ENCODE measurements at regions not wholly inside any gene's neighbourhood (a gene's known extent, or its start where the extent isn't known, plus 50 kb on each side); places are given as distances from the start of the nearest gene placed in this dataset.

- H3K4me1 ChIP-seq (ENCODE audit: control insufficient read depth in 2 of 3, insufficient read depth in 2 of 3, low read depth in 1 of 3, low read length in 3 of 3) = no peaks in the 10 kb centered on the region
- H3K9me3 ChIP-seq (ENCODE audit: control insufficient read depth in 2 of 3, insufficient read depth in 1 of 3, low read length in 3 of 3) = no peaks in the 10 kb centered on the region
- H3K27me3 ChIP-seq (ENCODE audit: control insufficient read depth, insufficient read depth, low read length) = no peaks in the 10 kb centered on the region
- DNase-seq = no peak
- H3K27ac ChIP-seq (ENCODE audit: low read depth in 2 of 2, low read length in 2 of 2) = no peak overlapping the region
- intact Hi-C loops (cut with DNase I) = no loop called here
- H3K9ac ChIP-seq (ENCODE audit: low read length in 3 of 3) = no peak overlapping the region
- no peak for TF ChIP-seq CTCF (IDR thresholded peaks at IDR 0.05; ENCODE audit: borderline replicate concordance, extremely low read depth, insufficient read depth)
- H3K36me3 ChIP-seq (ENCODE audit: control insufficient read depth in 2 of 3, insufficient read depth in 3 of 3, low read length in 3 of 3) = no peaks in the 10 kb centered on the region
- H3K4me3 ChIP-seq (ENCODE audit: low read length in 3 of 3) = no peak overlapping the region
- no peak for FAIRE-seq
Observed at GRCh38 chr4:23355258-23355657, 534.6 kb downstream of the PPARGC1A start.

GRCh38 chr4:23353200-23353599, 536.6 kb downstream of the PPARGC1A start:
- no peak overlapping the region for H3K4me3 ChIP-seq (ENCODE audit: low read length in 3 of 3)
- no peak for TF ChIP-seq CTCF (IDR thresholded peaks at IDR 0.05; ENCODE audit: borderline replicate concordance, extremely low read depth, insufficient read depth)
- no peak overlapping the region for H3K9ac ChIP-seq (ENCODE audit: low read length in 3 of 3)
- DNase-seq = no peak
- intact Hi-C loops (cut with DNase I) = no loop called here
- FAIRE-seq = no peak
- H3K9me3 ChIP-seq (ENCODE audit: control insufficient read depth in 2 of 3, insufficient read depth in 1 of 3, low read length in 3 of 3) = no peaks in the 10 kb centered on the region
- no peak overlapping the region for H3K27ac ChIP-seq (ENCODE audit: low read depth in 2 of 2, low read length in 2 of 2)
- H3K27me3 ChIP-seq (ENCODE audit: control insufficient read depth, insufficient read depth, low read length) = no peaks in the 10 kb centered on the region
- no peaks in the 10 kb centered on the region for H3K36me3 ChIP-seq (ENCODE audit: control insufficient read depth in 2 of 3, insufficient read depth in 3 of 3, low read length in 3 of 3)
- no peaks in the 10 kb centered on the region for H3K4me1 ChIP-seq (ENCODE audit: control insufficient read depth in 2 of 3, insufficient read depth in 2 of 3, low read depth in 1 of 3, low read length in 3 of 3)

DNA sequence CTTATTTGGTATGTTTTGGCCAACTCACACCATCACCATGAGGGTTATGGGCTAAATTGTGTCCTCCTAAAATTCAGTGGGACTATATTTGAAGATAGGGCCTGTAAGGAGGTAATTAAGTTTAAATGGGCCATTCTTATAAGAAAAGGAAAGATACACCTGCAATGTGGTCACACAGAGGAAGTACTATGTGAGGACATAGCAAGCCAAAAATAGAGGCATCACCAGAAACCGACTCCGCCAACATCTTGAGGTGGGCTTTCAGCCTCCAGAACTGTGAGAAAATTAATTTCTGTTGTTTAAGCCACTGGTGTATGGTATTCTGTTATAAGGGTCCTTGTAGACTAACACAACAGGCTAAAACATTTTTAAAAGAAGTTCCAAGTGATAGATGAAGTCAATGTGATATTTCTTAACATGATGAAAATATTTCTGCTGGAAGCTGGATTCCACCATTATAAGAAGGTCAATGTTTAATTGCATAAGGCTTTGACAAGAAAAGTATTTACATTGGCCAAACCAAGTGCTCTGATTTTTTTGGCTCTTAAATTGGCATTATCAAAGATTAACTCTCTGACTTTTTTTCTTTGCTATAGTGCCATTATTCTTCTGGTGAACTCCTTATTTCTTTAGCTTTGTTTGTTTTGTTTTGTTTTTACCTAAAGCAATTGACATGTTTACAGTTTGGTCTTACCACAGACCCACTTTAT, 540.9 kb downstream of the PPARGC1A start:
- intact Hi-C loops (cut with DNase I) = no loop called here
- Histone ChIP-seq H3K4me1 (ENCODE audit: control insufficient read depth in 2 of 3, insufficient read depth in 2 of 3, low read depth in 1 of 3, low read length in 3 of 3) (no peaks in the 10 kb centered on the region), H3K9ac (ENCODE audit: low read length in 3 of 3) (no peak overlapping the region), H3K4me3 (ENCODE audit: low read length in 3 of 3) (no peak overlapping the region), H3K27me3 (ENCODE audit: control insufficient read depth, insufficient read depth, low read length) (no peaks in the 10 kb centered on the region), H3K36me3 (ENCODE audit: control insufficient read depth in 2 of 3, insufficient read depth in 3 of 3, low read length in 3 of 3) (no peaks in the 10 kb centered on the region), H3K27ac (ENCODE audit: low read depth in 2 of 2, low read length in 2 of 2) (no peak overlapping the region), H3K9me3 (ENCODE audit: control insufficient read depth in 2 of 3, insufficient read depth in 1 of 3, low read length in 3 of 3) (no peaks in the 10 kb centered on the region)
- no peak for TF ChIP-seq CTCF (IDR thresholded peaks at IDR 0.05; ENCODE audit: borderline replicate concordance, extremely low read depth, insufficient read depth)
- FAIRE-seq (no peak), DNase-seq (no peak)

DNA sequence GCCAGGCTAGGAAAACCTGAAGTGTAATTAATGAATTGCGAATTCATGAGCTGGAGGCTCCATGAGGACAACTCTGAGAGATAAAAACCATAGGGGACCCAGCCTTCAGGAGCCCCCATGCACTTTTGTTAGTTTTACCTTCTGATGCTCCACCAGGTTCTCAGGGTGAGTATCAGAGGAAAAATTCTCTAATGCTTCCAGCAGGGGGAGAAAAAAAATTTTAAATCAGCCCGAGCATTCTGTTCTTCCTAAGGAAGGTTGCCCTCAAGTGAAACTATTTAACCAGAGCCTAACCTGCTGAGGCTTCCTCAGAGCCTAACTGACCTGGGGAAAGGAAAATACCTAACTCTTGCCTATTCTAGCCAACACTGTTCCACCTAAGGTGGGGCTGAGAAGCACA, 552.6 kb downstream of the PPARGC1A start:
- H3K27ac ChIP-seq (ENCODE audit: low read depth in 2 of 2, low read length in 2 of 2) = no peak overlapping the region
- H3K27me3 ChIP-seq (ENCODE audit: control insufficient read depth, insufficient read depth, low read length) = no peaks in the 10 kb centered on the region
- no peaks in the 10 kb centered on the region for H3K36me3 ChIP-seq (ENCODE audit: control insufficient read depth in 2 of 3, insufficient read depth in 3 of 3, low read length in 3 of 3)
- H3K9me3 ChIP-seq (ENCODE audit: control insufficient read depth in 2 of 3, insufficient read depth in 1 of 3, low read length in 3 of 3) = no peaks in the 10 kb centered on the region
- no peak overlapping the region for H3K4me3 ChIP-seq (ENCODE audit: low read length in 3 of 3)
- intact Hi-C loops (cut with DNase I) = no loop called here
- no peak for FAIRE-seq
- H3K9ac ChIP-seq (ENCODE audit: low read length in 3 of 3) = no peak overlapping the region
- H3K4me1 ChIP-seq (ENCODE audit: control insufficient read depth in 2 of 3, insufficient read depth in 2 of 3, low read depth in 1 of 3, low read length in 3 of 3) = peaks cover 0 to 8% (median 0%) of the 10 kb centered on the region in 3 donors
- no peak for DNase-seq
- TF ChIP-seq CTCF (IDR thresholded peaks at IDR 0.05; ENCODE audit: borderline replicate concordance, extremely low read depth, insufficient read depth) = peak; percentile 18
